ENCODE measurements at regions not wholly inside any gene's neighbourhood (a gene's known extent, or its start where the extent isn't known, plus 50 kb on each side); places are given as distances from the start of the nearest gene placed in this dataset.

DNA sequence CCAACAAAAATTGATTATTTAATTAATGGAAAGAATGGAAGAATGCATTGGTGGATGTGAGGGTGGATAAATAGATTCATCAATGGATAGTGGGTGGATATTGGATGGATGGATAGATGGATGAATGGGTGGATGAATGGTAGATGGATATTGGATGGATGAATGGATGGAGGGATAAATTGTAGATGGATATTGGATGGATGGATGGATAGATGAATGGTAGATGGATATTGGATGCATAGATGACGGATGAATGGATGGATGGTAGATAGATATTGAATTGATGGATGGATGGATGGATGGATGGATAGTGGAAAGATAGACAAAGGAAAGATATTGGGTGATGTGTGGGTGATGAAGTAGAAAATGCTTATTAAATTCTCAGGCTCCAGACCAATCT, 123.6 kb upstream of the KAZN start (continued):
- TF ChIP-seq MEIS1 (CRISPR knock-in tag; IDR thresholded peaks at IDR 0.05; ENCODE audit: borderline replicate concordance) (no peak), TAF1 (CRISPR knock-in tag; IDR thresholded peaks at IDR 0.05) (no peak)
- TF ChIP-seq, protein P1, sequence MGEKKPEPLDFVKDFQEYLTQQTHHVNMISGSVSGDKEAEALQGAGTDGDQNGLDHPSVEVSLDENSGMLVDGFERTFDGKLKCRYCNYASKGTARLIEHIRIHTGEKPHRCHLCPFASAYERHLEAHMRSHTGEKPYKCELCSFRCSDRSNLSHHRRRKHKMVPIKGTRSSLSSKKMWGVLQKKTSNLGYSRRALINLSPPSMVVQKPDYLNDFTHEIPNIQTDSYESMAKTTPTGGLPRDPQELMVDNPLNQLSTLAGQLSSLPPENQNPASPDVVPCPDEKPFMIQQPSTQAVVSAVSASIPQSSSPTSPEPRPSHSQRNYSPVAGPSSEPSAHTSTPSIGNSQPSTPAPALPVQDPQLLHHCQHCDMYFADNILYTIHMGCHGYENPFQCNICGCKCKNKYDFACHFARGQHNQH (CRISPR knock-in tag; IDR thresholded peaks at IDR 0.05) = no peak
- TF ChIP-seq, protein P2, sequence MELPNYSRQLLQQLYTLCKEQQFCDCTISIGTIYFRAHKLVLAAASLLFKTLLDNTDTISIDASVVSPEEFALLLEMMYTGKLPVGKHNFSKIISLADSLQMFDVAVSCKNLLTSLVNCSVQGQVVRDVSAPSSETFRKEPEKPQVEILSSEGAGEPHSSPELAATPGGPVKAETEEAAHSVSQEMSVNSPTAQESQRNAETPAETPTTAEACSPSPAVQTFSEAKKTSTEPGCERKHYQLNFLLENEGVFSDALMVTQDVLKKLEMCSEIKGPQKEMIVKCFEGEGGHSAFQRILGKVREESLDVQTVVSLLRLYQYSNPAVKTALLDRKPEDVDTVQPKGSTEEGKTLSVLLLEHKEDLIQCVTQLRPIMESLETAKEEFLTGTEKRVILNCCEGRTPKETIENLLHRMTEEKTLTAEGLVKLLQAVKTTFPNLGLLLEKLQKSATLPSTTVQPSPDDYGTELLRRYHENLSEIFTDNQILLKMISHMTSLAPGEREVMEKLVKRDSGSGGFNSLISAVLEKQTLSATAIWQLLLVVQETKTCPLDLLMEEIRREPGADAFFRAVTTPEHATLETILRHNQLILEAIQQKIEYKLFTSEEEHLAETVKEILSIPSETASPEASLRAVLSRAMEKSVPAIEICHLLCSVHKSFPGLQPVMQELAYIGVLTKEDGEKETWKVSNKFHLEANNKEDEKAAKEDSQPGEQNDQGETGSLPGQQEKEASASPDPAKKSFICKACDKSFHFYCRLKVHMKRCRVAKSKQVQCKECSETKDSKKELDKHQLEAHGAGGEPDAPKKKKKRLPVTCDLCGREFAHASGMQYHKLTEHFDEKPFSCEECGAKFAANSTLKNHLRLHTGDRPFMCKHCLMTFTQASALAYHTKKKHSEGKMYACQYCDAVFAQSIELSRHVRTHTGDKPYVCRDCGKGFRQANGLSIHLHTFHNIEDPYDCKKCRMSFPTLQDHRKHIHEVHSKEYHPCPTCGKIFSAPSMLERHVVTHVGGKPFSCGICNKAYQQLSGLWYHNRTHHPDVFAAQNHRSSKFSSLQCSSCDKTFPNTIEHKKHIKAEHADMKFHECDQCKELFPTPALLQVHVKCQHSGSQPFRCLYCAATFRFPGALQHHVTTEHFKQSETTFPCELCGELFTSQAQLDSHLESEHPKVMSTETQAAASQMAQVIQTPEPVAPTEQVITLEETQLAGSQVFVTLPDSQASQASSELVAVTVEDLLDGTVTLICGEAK (IDR thresholded peaks at IDR 0.05) = no peak
- TF ChIP-seq, protein P2 (CRISPR knock-in tag; IDR thresholded peaks at IDR 0.05) = no peak
